Activated naive CD4-positive, alpha-beta T cell treated with anti-CD3 and anti-CD28 coated beads for 36 hours (primary cell): ENCODE measurements at regions not wholly inside any gene's neighbourhood (a gene's known extent, or its start where the extent isn't known, plus 50 kb on each side); places are given as distances from the start of the nearest gene placed in this dataset.

ENCODE experiments used
- CTCF ChIA-PET: fragments of 350-600 bp; sonication (Branson Sonifier 250); formaldehyde crosslinking; loops from one replicate; lab custom pipeline; 2021; ENCODE audit warnings: antibody characterized with exemption; lab: Charles Lee
- DNase-seq: peaks from one replicate; pipeline ENCODE4 v3.0.0-alpha.2; 2020
- H3K27ac Mint-ChIP-seq: one replicate; pipeline ENCODE4 v1.8.0; 2021; ENCODE audit warnings: mild to moderate bottlenecking, mixed read lengths
- H3K27me3 Mint-ChIP-seq: one replicate; pipeline ENCODE4 v1.8.0; 2021; ENCODE audit warnings: low read depth, mixed read lengths
- H3K36me3 Mint-ChIP-seq: one replicate; pipeline ENCODE4 v1.8.0; 2021; ENCODE audit warnings: low read depth, mixed read lengths
- H3K4me1 Mint-ChIP-seq: one replicate; pipeline ENCODE4 v1.8.0; 2021; ENCODE audit warnings: low read depth, mixed read lengths
- H3K4me3 Mint-ChIP-seq: one replicate; pipeline ENCODE4 v1.8.0; 2021; ENCODE audit warnings: mild to moderate bottlenecking, moderate library complexity, mixed read lengths
- H3K9me3 Mint-ChIP-seq: one replicate; pipeline ENCODE4 v1.8.0; 2021; ENCODE audit warnings: mixed read lengths
- intact Hi-C: fragments of 100-400 bp; cut with micrococcal nuclease; formaldehyde crosslinking; loops from one replicate; pipeline ENCODE4 v1.15.1; 2023

GRCh38 chr2:60278906-60279305 is 274.5 kb downstream of the BCL11A start:
- H3K27me3 Mint-ChIP-seq, result peaks cover 2% of the 10 kb centered on the region
- no peak for DNase-seq
- CTCF ChIA-PET, result no interaction called here
- H3K9me3 Mint-ChIP-seq, result peaks cover 4% of the 10 kb centered on the region
- no peaks in the 10 kb centered on the region for H3K36me3 Mint-ChIP-seq
- intact Hi-C loops, result no loop called here
- H3K4me3 Mint-ChIP-seq, result no peak overlapping the region
- no peak overlapping the region for H3K27ac Mint-ChIP-seq
- no peaks in the 10 kb centered on the region for H3K4me1 Mint-ChIP-seq

GRCh38 chr2:60275958-60276357 is 277.5 kb downstream of the BCL11A start:
- DNase-seq, result no peak
- CTCF ChIA-PET, result no interaction called here

DNA sequence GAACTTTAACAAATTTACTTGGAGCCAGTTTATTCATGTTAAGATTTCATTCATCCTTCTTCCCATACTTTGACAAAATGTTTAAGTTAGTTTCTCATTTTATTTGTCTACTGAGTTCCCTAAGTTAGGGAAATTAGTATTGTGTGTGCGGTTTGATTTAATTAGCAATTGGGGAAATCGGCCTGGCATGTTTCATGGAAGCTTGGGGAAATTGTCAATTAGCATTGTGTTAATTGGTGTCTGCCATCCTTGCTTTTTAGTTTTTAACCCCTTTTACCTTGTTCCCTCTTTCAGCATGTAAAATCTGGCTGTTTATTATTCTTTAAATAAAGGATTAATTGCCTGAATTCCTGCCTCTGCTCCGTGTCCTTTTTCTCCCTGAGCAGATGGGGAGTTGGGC is 279.6 kb downstream of the BCL11A start:
- H3K36me3 Mint-ChIP-seq, result no peaks in the 10 kb centered on the region
- no peak overlapping the region for H3K4me3 Mint-ChIP-seq
- peaks cover 4% of the 10 kb centered on the region for H3K9me3 Mint-ChIP-seq
- H3K27me3 Mint-ChIP-seq, result peaks cover 2% of the 10 kb centered on the region
- CTCF ChIA-PET, result no interaction called here
- H3K27ac Mint-ChIP-seq, result no peak overlapping the region
- DNase-seq, result no peak
- intact Hi-C loops, result no loop called here
- H3K4me1 Mint-ChIP-seq, result no peaks in the 10 kb centered on the region

More at GRCh38 chr2:60275958-60276357, 277.5 kb downstream of the BCL11A start:
- Mint-ChIP-seq H3K4me1 (no peaks in the 10 kb centered on the region), H3K36me3 (no peaks in the 10 kb centered on the region), H3K4me3 (no peak overlapping the region), H3K27ac (no peak overlapping the region), H3K9me3 (peaks cover 4% of the 10 kb centered on the region), H3K27me3 (peaks cover 2% of the 10 kb centered on the region)
- intact Hi-C loops, result no loop called here

DNA sequence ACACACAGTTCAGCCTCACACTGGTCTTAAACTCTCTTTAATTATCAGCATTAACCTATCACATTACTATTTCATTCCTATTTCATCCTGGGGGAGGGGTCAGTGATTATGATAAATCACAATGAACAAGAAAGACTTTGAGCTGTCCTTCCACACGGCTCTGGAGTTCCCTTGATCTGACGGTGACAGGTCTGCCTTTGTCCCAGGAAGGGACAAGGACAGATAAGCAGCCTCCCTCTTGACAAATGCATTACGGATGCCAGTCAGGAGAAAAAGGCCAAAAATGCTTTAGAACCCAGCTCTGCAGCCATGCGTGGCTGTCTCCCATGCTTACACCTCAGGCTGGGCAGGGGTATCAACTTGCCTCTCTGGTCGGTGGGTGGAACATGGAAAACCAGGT is 281.7 kb downstream of the BCL11A start:
- no peaks in the 10 kb centered on the region for H3K36me3 Mint-ChIP-seq
- H3K9me3 Mint-ChIP-seq, result peaks cover 4% of the 10 kb centered on the region
- H3K4me3 Mint-ChIP-seq, result no peak overlapping the region
- DNase-seq, result no peak
- intact Hi-C loops, result no loop called here
- no peaks in the 10 kb centered on the region for H3K4me1 Mint-ChIP-seq
- no peaks in the 10 kb centered on the region for H3K27me3 Mint-ChIP-seq
- no peak overlapping the region for H3K27ac Mint-ChIP-seq
- CTCF ChIA-PET, result no interaction called here

- Mint-ChIP-seq H3K27me3 (peaks cover 2% of the 10 kb centered on the region), H3K4me1 (no peaks in the 10 kb centered on the region), H3K4me3 (no peak overlapping the region), H3K27ac (no peak overlapping the region), H3K9me3 (peaks cover 4% of the 10 kb centered on the region), H3K36me3 (no peaks in the 10 kb centered on the region)
- intact Hi-C loops, result no loop called here
- DNase-seq, result no peak
- CTCF ChIA-PET, result no interaction called here
Measured at GRCh38 chr2:60271131-60271530, 282.3 kb downstream of the BCL11A start.

- Mint-ChIP-seq H3K4me1 (peaks cover 3% of the 10 kb centered on the region), H3K9me3 (no peaks in the 10 kb centered on the region), H3K36me3 (no peaks in the 10 kb centered on the region), H3K27me3 (peaks cover 14% of the 10 kb centered on the region), H3K4me3 (no peak overlapping the region), H3K27ac (no peak overlapping the region)
- DNase-seq, result no peak
- CTCF ChIA-PET, result no interaction called here
- intact Hi-C loops, result no loop called here
Measured at GRCh38 chr2:60268661-60269060, 284.8 kb downstream of the BCL11A start.

GRCh38 chr2:60268032-60268431 is 285.4 kb downstream of the BCL11A start:
- no peak overlapping the region for H3K27ac Mint-ChIP-seq
- H3K36me3 Mint-ChIP-seq, result no peaks in the 10 kb centered on the region
- peaks cover 14% of the 10 kb centered on the region for H3K27me3 Mint-ChIP-seq
- DNase-seq, result no peak
- H3K4me1 Mint-ChIP-seq, result peaks cover 3% of the 10 kb centered on the region
- H3K9me3 Mint-ChIP-seq, result no peaks in the 10 kb centered on the region
- intact Hi-C loops, result no loop called here
- CTCF ChIA-PET, result no interaction called here
- no peak overlapping the region for H3K4me3 Mint-ChIP-seq

DNA sequence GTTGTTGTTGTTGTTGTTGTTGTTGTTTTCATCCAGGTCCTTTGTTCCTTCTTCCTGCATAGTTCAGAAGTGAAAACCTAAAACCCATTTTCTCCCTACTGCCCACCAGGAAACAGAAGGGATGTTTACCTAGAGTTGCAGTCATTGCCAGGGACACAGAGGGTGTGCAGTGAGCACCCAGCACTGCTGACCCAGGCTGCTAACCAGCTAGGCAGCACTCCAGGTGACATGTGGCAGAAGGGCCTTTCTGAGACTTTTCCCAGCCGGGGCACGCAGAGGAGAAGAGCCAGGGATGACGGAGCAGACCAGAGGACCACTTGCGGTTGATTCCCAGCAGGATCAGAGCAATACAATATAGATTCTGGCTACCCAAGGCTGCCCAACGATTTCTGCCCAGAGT is 286.3 kb downstream of the BCL11A start:
- no peaks in the 10 kb centered on the region for H3K9me3 Mint-ChIP-seq
- H3K27me3 Mint-ChIP-seq, result peaks cover 14% of the 10 kb centered on the region
- intact Hi-C loops, result no loop called here
- H3K36me3 Mint-ChIP-seq, result no peaks in the 10 kb centered on the region
- DNase-seq, result no peak
- H3K4me1 Mint-ChIP-seq, result peaks cover 3% of the 10 kb centered on the region
- no peak overlapping the region for H3K4me3 Mint-ChIP-seq
- CTCF ChIA-PET, result no interaction called here
- no peak overlapping the region for H3K27ac Mint-ChIP-seq

DNA sequence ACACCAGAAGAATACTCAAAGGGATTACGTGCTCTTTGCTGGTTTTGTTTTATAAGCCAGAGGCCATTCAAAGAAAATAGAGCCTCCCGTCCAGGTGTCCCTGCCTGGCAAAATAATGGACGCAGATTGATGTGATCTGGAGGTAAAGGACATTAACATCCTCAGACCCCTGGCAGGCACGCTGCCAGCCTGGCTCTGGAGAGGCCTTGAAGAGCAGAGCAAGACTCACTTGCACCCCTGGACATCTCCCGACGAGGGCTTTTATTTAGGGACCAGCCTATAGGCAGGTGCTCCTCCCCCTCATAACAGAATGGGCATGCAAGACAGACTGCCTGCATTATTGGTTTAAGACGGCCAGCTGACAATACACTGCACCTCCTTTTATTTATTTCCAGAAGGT is 291.3 kb downstream of the BCL11A start:
- Mint-ChIP-seq H3K27me3 (peaks cover 14% of the 10 kb centered on the region), H3K27ac (no peak overlapping the region), H3K4me3 (no peak overlapping the region), H3K4me1 (peaks cover 3% of the 10 kb centered on the region), H3K36me3 (no peaks in the 10 kb centered on the region), H3K9me3 (no peaks in the 10 kb centered on the region)
- no peak for DNase-seq
- CTCF ChIA-PET, result interaction anchor here (0.6 to 0.8 kb wide), 3 partner anchors 175 to 413 kb away, joined by 3 to 6 read pairs (median 4); no protein-coding TSS in a partner anchor
- intact Hi-C loops, result no loop called here

DNA sequence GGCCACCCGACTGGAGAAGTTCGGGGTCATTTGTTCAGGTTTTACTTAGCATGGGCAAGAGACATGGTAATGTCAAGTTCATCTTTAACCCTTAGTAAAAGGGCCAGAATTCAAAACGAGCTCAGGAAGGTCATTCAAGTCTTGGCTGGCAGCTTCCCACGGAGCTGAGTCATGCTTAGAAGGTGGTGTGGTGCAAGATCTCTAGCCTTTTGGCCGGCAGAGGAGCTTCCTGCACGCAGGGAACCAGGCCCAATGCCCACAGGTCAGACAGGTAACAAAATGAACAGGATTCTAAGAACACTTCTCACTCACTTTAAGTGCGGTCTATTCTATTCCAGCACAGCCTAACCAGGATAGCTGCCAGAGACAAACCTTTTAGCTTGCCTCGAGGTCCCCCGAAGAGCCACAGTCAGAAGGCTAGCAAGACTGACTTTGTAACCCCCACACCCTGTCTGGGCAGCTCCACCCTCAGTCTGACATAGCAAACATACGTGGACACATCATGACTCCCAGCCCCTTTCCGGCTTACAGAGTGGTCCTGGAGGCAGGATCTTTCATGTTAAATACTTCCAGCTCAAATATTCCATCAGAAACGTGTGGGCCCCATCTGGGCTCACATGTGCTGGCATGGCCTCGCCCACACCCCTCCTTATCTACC is 292.7 kb downstream of the BCL11A start:
- H3K36me3 Mint-ChIP-seq, result no peaks in the 10 kb centered on the region
- H3K9me3 Mint-ChIP-seq, result no peaks in the 10 kb centered on the region
- peaks cover 12% of the 10 kb centered on the region for H3K27me3 Mint-ChIP-seq
- peaks cover 3% of the 10 kb centered on the region for H3K4me1 Mint-ChIP-seq
- H3K27ac Mint-ChIP-seq, result no peak overlapping the region
- CTCF ChIA-PET, result no interaction called here
- intact Hi-C loops, result no loop called here
- DNase-seq, result no peak
- H3K4me3 Mint-ChIP-seq, result no peak overlapping the region

DNA sequence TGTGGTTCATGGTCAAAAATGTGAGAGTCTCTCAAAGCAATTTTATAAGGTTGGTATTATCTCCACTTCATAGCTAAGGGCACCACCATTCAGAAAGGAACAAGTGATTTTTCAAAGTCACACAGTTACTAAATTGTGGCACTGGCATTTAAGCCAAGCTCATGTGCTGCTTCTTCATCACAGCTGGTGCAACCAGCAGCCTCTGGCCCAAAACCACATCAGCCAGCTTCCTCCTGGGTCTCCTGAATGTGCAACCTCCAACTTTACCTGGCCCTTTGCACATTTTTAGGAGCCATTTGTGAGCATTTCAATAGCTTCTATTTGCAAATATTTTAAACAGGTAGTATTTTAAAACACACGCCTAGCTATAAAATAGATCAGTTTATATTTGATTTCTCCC is 293.7 kb downstream of the BCL11A start:
- no peak for DNase-seq
- intact Hi-C loops, result no loop called here
- no peak overlapping the region for H3K27ac Mint-ChIP-seq
- no peaks in the 10 kb centered on the region for H3K36me3 Mint-ChIP-seq
- H3K27me3 Mint-ChIP-seq, result peaks cover 8% of the 10 kb centered on the region
- no peaks in the 10 kb centered on the region for H3K9me3 Mint-ChIP-seq
- H3K4me1 Mint-ChIP-seq, result no peaks in the 10 kb centered on the region
- H3K4me3 Mint-ChIP-seq, result no peak overlapping the region
- CTCF ChIA-PET, result interaction anchor here (0.7 kb wide), 1 partner anchor 105 kb away, joined by 3 read pairs; no protein-coding TSS in a partner anchor

GRCh38 chr2:60252581-60253150 is 300.8 kb downstream of the BCL11A start:
- Mint-ChIP-seq H3K4me1 (no peaks in the 10 kb centered on the region), H3K27me3 (no peaks in the 10 kb centered on the region), H3K9me3 (no peaks in the 10 kb centered on the region), H3K4me3 (no peak overlapping the region), H3K36me3 (no peaks in the 10 kb centered on the region), H3K27ac (no peak overlapping the region)
- no peak for DNase-seq
- intact Hi-C loops, result no loop called here
- CTCF ChIA-PET, result no interaction called here

- Mint-ChIP-seq H3K9me3 (no peaks in the 10 kb centered on the region), H3K36me3 (no peaks in the 10 kb centered on the region), H3K4me1 (no peaks in the 10 kb centered on the region), H3K27ac (no peak overlapping the region), H3K27me3 (no peaks in the 10 kb centered on the region), H3K4me3 (no peak overlapping the region)
- CTCF ChIA-PET, result no interaction called here
- no peak for DNase-seq
- intact Hi-C loops, result no loop called here
Measured at GRCh38 chr2:60251247-60251646, 302.2 kb downstream of the BCL11A start.
